HEK293 (cell line): ENCODE measurements at regions not wholly inside any gene's neighbourhood (a gene's known extent, or its start where the extent isn't known, plus 50 kb on each side); places are given as distances from the start of the nearest gene placed in this dataset.

Experiments
- CTCF ChIA-PET: fragments of 350-600 bp; formaldehyde crosslinking; extraction: SDS; loops from one replicate; lab custom pipeline; 2021; ENCODE audit warnings: antibody characterized with exemption; lab: Yijun Ruan, JAX
- POLR2A ChIA-PET: fragments of 300-600 bp; formaldehyde crosslinking; extraction: SDS; loops from one replicate; lab custom pipeline; 2020; ENCODE audit warnings: antibody characterized with exemption, inconsistent platforms; lab: Yijun Ruan, JAX
- H3K27ac ChIP-seq: fragments of 200-500 bp; sonication (Bioruptor generic); 2 replicates; pipeline ENCODE4 v1.5.1; 2014; ENCODE audit warnings: low read depth, low read length, control low read depth, inconsistent platforms; ENCODE audit errors: extremely low read depth
- H3K36me3 ChIP-seq, 2 experiments: fragments of 200-500 bp in 1 of 2; sonication (Bioruptor generic) in 1 of 2; 1 replicate in 1 of 2; 2 replicates in 1 of 2; pipeline ENCODE4 v1.5.1; 2014 to 2017; ENCODE audit warnings: inconsistent platforms in 2 of 2, low read length in 2 of 2; ENCODE audit not compliant: control insufficient read depth in 2 of 2, insufficient read depth in 1 of 2
- H3K4me1 ChIP-seq: fragments of 200-500 bp; sonication (Bioruptor generic); 2 replicates; pipeline ENCODE4 v1.5.1; 2014; ENCODE audit warnings: mild to moderate bottlenecking, low read length, inconsistent platforms; ENCODE audit not compliant: control insufficient read depth, insufficient read depth
- H3K4me3 ChIP-seq: 2 replicates; pipeline ENCODE4 v1.5.1; 2011; ENCODE audit warnings: low read depth, mild to moderate bottlenecking, control low read depth, low read length, moderate library complexity
- H3K9me3 ChIP-seq: fragments of 200-500 bp; sonication (Bioruptor generic); 2 replicates; pipeline ENCODE4 v1.5.1; 2014; ENCODE audit warnings: low read depth, low read length, inconsistent platforms; ENCODE audit not compliant: control insufficient read depth, insufficient read depth
- BCL11B ChIP-seq: fragments of 450-650 bp; formaldehyde crosslinking; IDR thresholded peaks from 2 replicates; pipeline ENCODE4 v1.5.1; 2016; ENCODE audit warnings: low read depth, missing biosample characterization, missing genetic modification characterization
- FEZF1 ChIP-seq: fragments of 450-650 bp; formaldehyde crosslinking; IDR thresholded peaks from 2 replicates; pipeline ENCODE4 v1.5.1; 2016; ENCODE audit warnings: missing biosample characterization, missing genetic modification characterization
- GLIS2 ChIP-seq: fragments of 450-650 bp; formaldehyde crosslinking; IDR thresholded peaks from 2 replicates; pipeline ENCODE4 v1.5.1; 2016; ENCODE audit warnings: missing biosample characterization, missing genetic modification characterization
- MEIS1 ChIP-seq: sonication (generic); formaldehyde crosslinking; IDR thresholded peaks from 2 replicates; pipeline ENCODE4 v1.8.1; 2022; ENCODE audit warnings: missing genetic modification reagents, mild to moderate bottlenecking, borderline replicate concordance
- PATZ1 ChIP-seq: fragments of 450-650 bp; formaldehyde crosslinking; IDR thresholded peaks from 2 replicates; pipeline ENCODE4 v1.5.1; 2016; ENCODE audit warnings: missing biosample characterization, missing genetic modification characterization
- PRDM10 ChIP-seq: fragments of 450-650 bp; formaldehyde crosslinking; IDR thresholded peaks from 2 replicates; pipeline ENCODE4 v1.5.1; 2016; ENCODE audit warnings: missing biosample characterization, missing genetic modification characterization
- PRDM6 ChIP-seq: fragments of 450-650 bp; formaldehyde crosslinking; IDR thresholded peaks from 2 replicates; pipeline ENCODE4 v1.5.1; 2017; ENCODE audit warnings: missing biosample characterization, missing genetic modification characterization
- SP3 ChIP-seq: fragments of 450-650 bp; formaldehyde crosslinking; IDR thresholded peaks from 2 replicates; pipeline ENCODE4 v1.5.1; 2016; ENCODE audit warnings: missing biosample characterization, missing genetic modification characterization
- ZNF133 ChIP-seq: fragments of 450-650 bp; formaldehyde crosslinking; IDR thresholded peaks from 2 replicates; pipeline ENCODE4 v1.5.1; 2016; ENCODE audit warnings: missing biosample characterization, missing genetic modification characterization
- ZNF155 ChIP-seq: fragments of 450-650 bp; formaldehyde crosslinking; IDR thresholded peaks from 2 replicates; pipeline ENCODE4 v1.5.1; 2016; ENCODE audit warnings: missing biosample characterization, missing genetic modification characterization
- ZNF23 ChIP-seq: fragments of 450-650 bp; formaldehyde crosslinking; IDR thresholded peaks from 2 replicates; pipeline ENCODE4 v1.5.1; 2016; ENCODE audit warnings: missing biosample characterization, missing genetic modification characterization, borderline replicate concordance
- ZNF302 ChIP-seq: fragments of 450-650 bp; formaldehyde crosslinking; IDR thresholded peaks from 2 replicates; pipeline ENCODE4 v1.5.1; 2016; ENCODE audit warnings: missing biosample characterization, missing genetic modification characterization, low read depth
- ZNF510 ChIP-seq: fragments of 450-650 bp; formaldehyde crosslinking; IDR thresholded peaks from 2 replicates; pipeline ENCODE4 v1.5.1; 2018; ENCODE audit warnings: mild to moderate bottlenecking, missing genetic modification characterization, missing biosample characterization; ENCODE audit not compliant: insufficient replicate concordance
- ZNF514 ChIP-seq: fragments of 450-650 bp; formaldehyde crosslinking; IDR thresholded peaks from 2 replicates; pipeline ENCODE4 v1.5.1; 2016; ENCODE audit warnings: missing biosample characterization, missing genetic modification characterization
- ZNF521 ChIP-seq: fragments of 450-650 bp; formaldehyde crosslinking; IDR thresholded peaks from 2 replicates; pipeline ENCODE4 v1.5.1; 2017; ENCODE audit warnings: missing biosample characterization, mild to moderate bottlenecking, missing genetic modification characterization
- ZNF626 ChIP-seq: fragments of 450-650 bp; sonication (Bioruptor Pico); formaldehyde crosslinking; IDR thresholded peaks from 2 replicates; pipeline ENCODE4 v1.5.1; 2018; ENCODE audit warnings: missing biosample characterization, missing genetic modification characterization, inconsistent platforms
- ZNF664 ChIP-seq: fragments of 450-650 bp; formaldehyde crosslinking; IDR thresholded peaks from 2 replicates; pipeline ENCODE4 v1.5.1; 2016; ENCODE audit warnings: missing biosample characterization, missing genetic modification characterization
- ZNF837 ChIP-seq: fragments of 450-650 bp; formaldehyde crosslinking; IDR thresholded peaks from 2 replicates; pipeline ENCODE4 v1.5.1; 2016; ENCODE audit warnings: missing biosample characterization, missing genetic modification characterization

GRCh38 chr11:127649958-127650357 is 649.4 kb upstream of the KIRREL3 start:
- Histone ChIP-seq H3K9me3 (no peaks in the 10 kb centered on the region), H3K4me1 (no peaks in the 10 kb centered on the region), H3K4me3 (no peak overlapping the region), H3K36me3 (no peaks in the 10 kb centered on the region)
- TF ChIP-seq SP3 (tag by site-specific recombination) = no peak
- TF ChIP-seq, all 188 proteins: peak for 0
- H3K27ac ChIP-seq = no peak overlapping the region
- POLR2A ChIA-PET = no interaction called here
- CTCF ChIA-PET = no interaction called here

GRCh38 chr11:127649071-127649470 is 648.5 kb upstream of the KIRREL3 start:
- no peaks in the 10 kb centered on the region for H3K36me3 ChIP-seq
- no peaks in the 10 kb centered on the region for H3K4me1 ChIP-seq
- no peak overlapping the region for H3K27ac ChIP-seq
- CTCF ChIA-PET = interaction anchor here (0.6 kb wide), 1 partner anchor 611 kb away, joined by 9 read pairs; no protein-coding TSS in a partner anchor
- no peak for TF ChIP-seq FEZF1 (tag by site-specific recombination)
- TF ChIP-seq ZNF155 = no peak
- no peak for TF ChIP-seq PATZ1 (tag by site-specific recombination)
- no peak for TF ChIP-seq ZNF302 (tag by site-specific recombination)
- no peak for TF ChIP-seq ZNF521 (tag by site-specific recombination)
- no peak for TF ChIP-seq ZNF837 (tag by site-specific recombination)
- TF ChIP-seq ZNF514 (tag by site-specific recombination) = no peak
- no peak for TF ChIP-seq MEIS1
- TF ChIP-seq ZNF133 (tag by site-specific recombination) = no peak
- no peak for TF ChIP-seq GLIS2 (tag by site-specific recombination)
- TF ChIP-seq BCL11B (tag by site-specific recombination) = no peak
- TF ChIP-seq ZNF664 (tag by site-specific recombination) = no peak
- no peak for TF ChIP-seq ZNF626
- no peak for TF ChIP-seq PRDM6
- no peak for TF ChIP-seq ZNF23 (tag by site-specific recombination)
- no peak for TF ChIP-seq PRDM10 (tag by site-specific recombination)
- TF ChIP-seq ZNF510 = no peak
- TF ChIP-seq, all 188 proteins: peak for 0
- H3K9me3 ChIP-seq = no peaks in the 10 kb centered on the region
- no peak overlapping the region for H3K4me3 ChIP-seq
- POLR2A ChIA-PET = no interaction called here
